A549 (cell line): ENCODE measurements at regions not wholly inside any gene's neighbourhood (a gene's known extent, or its start where the extent isn't known, plus 50 kb on each side); places are given as distances from the start of the nearest gene placed in this dataset.

ENCODE experiments used
- FOSL2 ChIP-seq, 2 experiments: fragments of 450-650 bp in 1 of 2; fragments of >200 bp in 1 of 2; sonication (Bioruptor Twin) in 1 of 2; formaldehyde crosslinking; IDR thresholded peaks; 2 replicates each; pipeline versions ENCODE4 v1.5.0 to v1.6.1; 2016 to 2020; ENCODE audit warnings: mild to moderate bottlenecking in 1 of 2, moderate library complexity in 1 of 2
- JUNB ChIP-seq: fragments of >200 bp; sonication (Bioruptor Twin); formaldehyde crosslinking; IDR thresholded peaks from 2 replicates; pipeline ENCODE4 v1.6.1; 2016
- KDM5A ChIP-seq: fragments of 200-600 bp; sonication (generic); IDR thresholded peaks from 2 replicates; pipeline ENCODE4 v1.6.1; 2016; ENCODE audit warnings: antibody characterized with exemption, mild to moderate bottlenecking
- POLR2A ChIP-seq: IDR thresholded peaks from 2 replicates; pipeline ENCODE4 v1.6.1; 2012; ENCODE audit warnings: mild to moderate bottlenecking, low read length
- RNF2 ChIP-seq: fragments of 200-600 bp; sonication (generic); IDR thresholded peaks from 2 replicates; pipeline ENCODE4 v1.6.1; 2016; ENCODE audit warnings: low read depth, mild to moderate bottlenecking, antibody characterized with exemption, moderate library complexity, borderline replicate concordance
- USF2 ChIP-seq: fragments of 450-650 bp; IDR thresholded peaks from 2 replicates; pipeline ENCODE4 v1.6.1; 2014; ENCODE audit warnings: antibody characterized with exemption
- TF ChIP-seq, protein P1 (sequence below): fragments of >200 bp; sonication (Bioruptor Twin); formaldehyde crosslinking; IDR thresholded peaks from 3 replicates; pipeline ENCODE4 v1.5.1; 2016
- TF ChIP-seq, protein P2 (sequence below): fragments of 200-600 bp; sonication (generic); IDR thresholded peaks from 2 replicates; pipeline ENCODE4 v1.6.1; 2016; ENCODE audit warnings: antibody characterized with exemption, mild to moderate bottlenecking, moderate library complexity

DNA sequence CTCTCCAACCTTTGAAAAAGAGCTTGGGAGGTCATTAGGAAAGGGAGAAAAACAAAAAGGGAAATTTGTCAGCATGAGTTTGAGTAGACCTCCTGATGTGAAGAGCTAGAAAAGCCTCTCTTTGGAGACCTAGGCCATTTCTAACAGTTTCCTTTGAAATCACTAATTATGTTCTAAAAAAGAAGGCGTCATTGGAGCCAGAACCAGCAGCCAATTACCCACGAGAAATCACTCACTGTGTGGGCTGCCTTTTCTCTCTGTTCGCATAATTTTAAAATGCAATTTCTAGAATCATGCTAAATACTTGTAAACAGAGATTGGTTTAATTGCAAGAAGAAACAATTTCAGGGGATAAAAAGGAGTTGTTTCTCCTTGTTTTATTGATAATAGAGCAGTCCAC lies 246.3 kb upstream of the GATB start:
- TF ChIP-seq, protein P1, sequence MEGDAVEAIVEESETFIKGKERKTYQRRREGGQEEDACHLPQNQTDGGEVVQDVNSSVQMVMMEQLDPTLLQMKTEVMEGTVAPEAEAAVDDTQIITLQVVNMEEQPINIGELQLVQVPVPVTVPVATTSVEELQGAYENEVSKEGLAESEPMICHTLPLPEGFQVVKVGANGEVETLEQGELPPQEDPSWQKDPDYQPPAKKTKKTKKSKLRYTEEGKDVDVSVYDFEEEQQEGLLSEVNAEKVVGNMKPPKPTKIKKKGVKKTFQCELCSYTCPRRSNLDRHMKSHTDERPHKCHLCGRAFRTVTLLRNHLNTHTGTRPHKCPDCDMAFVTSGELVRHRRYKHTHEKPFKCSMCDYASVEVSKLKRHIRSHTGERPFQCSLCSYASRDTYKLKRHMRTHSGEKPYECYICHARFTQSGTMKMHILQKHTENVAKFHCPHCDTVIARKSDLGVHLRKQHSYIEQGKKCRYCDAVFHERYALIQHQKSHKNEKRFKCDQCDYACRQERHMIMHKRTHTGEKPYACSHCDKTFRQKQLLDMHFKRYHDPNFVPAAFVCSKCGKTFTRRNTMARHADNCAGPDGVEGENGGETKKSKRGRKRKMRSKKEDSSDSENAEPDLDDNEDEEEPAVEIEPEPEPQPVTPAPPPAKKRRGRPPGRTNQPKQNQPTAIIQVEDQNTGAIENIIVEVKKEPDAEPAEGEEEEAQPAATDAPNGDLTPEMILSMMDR: no peak
- TF ChIP-seq POLR2A: no peak
- no peak for TF ChIP-seq FOSL2 (IDR thresholded peaks at IDR 0.05)
- TF ChIP-seq FOSL2 (CRISPR knock-in tag; IDR thresholded peaks at IDR 0.05): no peak
- TF ChIP-seq USF2: no peak
- TF ChIP-seq, protein P2, sequence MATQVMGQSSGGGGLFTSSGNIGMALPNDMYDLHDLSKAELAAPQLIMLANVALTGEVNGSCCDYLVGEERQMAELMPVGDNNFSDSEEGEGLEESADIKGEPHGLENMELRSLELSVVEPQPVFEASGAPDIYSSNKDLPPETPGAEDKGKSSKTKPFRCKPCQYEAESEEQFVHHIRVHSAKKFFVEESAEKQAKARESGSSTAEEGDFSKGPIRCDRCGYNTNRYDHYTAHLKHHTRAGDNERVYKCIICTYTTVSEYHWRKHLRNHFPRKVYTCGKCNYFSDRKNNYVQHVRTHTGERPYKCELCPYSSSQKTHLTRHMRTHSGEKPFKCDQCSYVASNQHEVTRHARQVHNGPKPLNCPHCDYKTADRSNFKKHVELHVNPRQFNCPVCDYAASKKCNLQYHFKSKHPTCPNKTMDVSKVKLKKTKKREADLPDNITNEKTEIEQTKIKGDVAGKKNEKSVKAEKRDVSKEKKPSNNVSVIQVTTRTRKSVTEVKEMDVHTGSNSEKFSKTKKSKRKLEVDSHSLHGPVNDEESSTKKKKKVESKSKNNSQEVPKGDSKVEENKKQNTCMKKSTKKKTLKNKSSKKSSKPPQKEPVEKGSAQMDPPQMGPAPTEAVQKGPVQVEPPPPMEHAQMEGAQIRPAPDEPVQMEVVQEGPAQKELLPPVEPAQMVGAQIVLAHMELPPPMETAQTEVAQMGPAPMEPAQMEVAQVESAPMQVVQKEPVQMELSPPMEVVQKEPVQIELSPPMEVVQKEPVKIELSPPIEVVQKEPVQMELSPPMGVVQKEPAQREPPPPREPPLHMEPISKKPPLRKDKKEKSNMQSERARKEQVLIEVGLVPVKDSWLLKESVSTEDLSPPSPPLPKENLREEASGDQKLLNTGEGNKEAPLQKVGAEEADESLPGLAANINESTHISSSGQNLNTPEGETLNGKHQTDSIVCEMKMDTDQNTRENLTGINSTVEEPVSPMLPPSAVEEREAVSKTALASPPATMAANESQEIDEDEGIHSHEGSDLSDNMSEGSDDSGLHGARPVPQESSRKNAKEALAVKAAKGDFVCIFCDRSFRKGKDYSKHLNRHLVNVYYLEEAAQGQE: no peak
- TF ChIP-seq JUNB: no peak
- no peak for TF ChIP-seq KDM5A
- no peak for TF ChIP-seq RNF2
